HEK293 (cell line): ENCODE measurements at regions not wholly inside any gene's neighbourhood (a gene's known extent, or its start where the extent isn't known, plus 50 kb on each side); places are given as distances from the start of the nearest gene placed in this dataset.

ENCODE experiments used
- CTCF ChIA-PET: fragments of 350-600 bp; formaldehyde crosslinking; extraction: SDS; loops from one replicate; lab custom pipeline; 2021; ENCODE audit warnings: antibody characterized with exemption; lab: Yijun Ruan, JAX
- POLR2A ChIA-PET: fragments of 300-600 bp; formaldehyde crosslinking; extraction: SDS; loops from one replicate; lab custom pipeline; 2020; ENCODE audit warnings: antibody characterized with exemption, inconsistent platforms; lab: Yijun Ruan, JAX
- H3K27ac ChIP-seq: fragments of 200-500 bp; sonication (Bioruptor generic); 2 replicates; pipeline ENCODE4 v1.5.1; 2014; ENCODE audit warnings: low read depth, low read length, control low read depth, inconsistent platforms; ENCODE audit errors: extremely low read depth
- H3K36me3 ChIP-seq, 2 experiments: fragments of 200-500 bp in 1 of 2; sonication (Bioruptor generic) in 1 of 2; 1 replicate in 1 of 2; 2 replicates in 1 of 2; pipeline ENCODE4 v1.5.1; 2014 to 2017; ENCODE audit warnings: inconsistent platforms in 2 of 2, low read length in 2 of 2; ENCODE audit not compliant: control insufficient read depth in 2 of 2, insufficient read depth in 1 of 2
- H3K4me1 ChIP-seq: fragments of 200-500 bp; sonication (Bioruptor generic); 2 replicates; pipeline ENCODE4 v1.5.1; 2014; ENCODE audit warnings: mild to moderate bottlenecking, low read length, inconsistent platforms; ENCODE audit not compliant: control insufficient read depth, insufficient read depth
- H3K4me3 ChIP-seq: 2 replicates; pipeline ENCODE4 v1.5.1; 2011; ENCODE audit warnings: low read depth, mild to moderate bottlenecking, control low read depth, low read length, moderate library complexity
- H3K9me3 ChIP-seq: fragments of 200-500 bp; sonication (Bioruptor generic); 2 replicates; pipeline ENCODE4 v1.5.1; 2014; ENCODE audit warnings: low read depth, low read length, inconsistent platforms; ENCODE audit not compliant: control insufficient read depth, insufficient read depth
- ELK4 ChIP-seq: IDR thresholded peaks from 2 replicates; pipeline ENCODE4 v1.6.1; 2011; ENCODE audit warnings: mild to moderate bottlenecking, low read depth, low read length, borderline replicate concordance
- GLIS2 ChIP-seq: fragments of 450-650 bp; formaldehyde crosslinking; IDR thresholded peaks from 2 replicates; pipeline ENCODE4 v1.5.1; 2016; ENCODE audit warnings: missing biosample characterization, missing genetic modification characterization
- KLF16 ChIP-seq: fragments of 450-650 bp; formaldehyde crosslinking; IDR thresholded peaks from 2 replicates; pipeline ENCODE4 v1.5.1; 2017; ENCODE audit warnings: missing biosample characterization, missing genetic modification characterization
- MEIS1 ChIP-seq: sonication (generic); formaldehyde crosslinking; IDR thresholded peaks from 2 replicates; pipeline ENCODE4 v1.8.1; 2022; ENCODE audit warnings: missing genetic modification reagents, mild to moderate bottlenecking, borderline replicate concordance
- PBX3 ChIP-seq: sonication (generic); formaldehyde crosslinking; IDR thresholded peaks from 2 replicates; pipeline ENCODE4 v1.8.1; 2022; ENCODE audit warnings: mild to moderate bottlenecking, moderate library complexity, missing genetic modification reagents
- TRIM28 ChIP-seq: IDR thresholded peaks from 2 replicates; pipeline ENCODE4 v1.6.1; 2011; ENCODE audit warnings: low read length, control low read depth, borderline replicate concordance
- ZBTB20 ChIP-seq: fragments of 450-650 bp; formaldehyde crosslinking; IDR thresholded peaks from 2 replicates; pipeline ENCODE4 v1.5.1; 2016; ENCODE audit warnings: missing biosample characterization, missing genetic modification characterization
- ZBTB48 ChIP-seq: fragments of 450-650 bp; formaldehyde crosslinking; IDR thresholded peaks from 2 replicates; pipeline ENCODE4 v1.5.1; 2016; ENCODE audit warnings: missing biosample characterization, missing genetic modification characterization
- ZFHX2 ChIP-seq: fragments of 450-650 bp; formaldehyde crosslinking; conservative IDR thresholded peaks from 2 replicates; pipeline ENCODE4 v1.5.1; 2016; ENCODE audit warnings: missing biosample characterization, missing genetic modification characterization
- ZNF121 ChIP-seq: fragments of 450-650 bp; formaldehyde crosslinking; IDR thresholded peaks from 2 replicates; pipeline ENCODE4 v1.5.1; 2016; ENCODE audit warnings: missing biosample characterization, missing genetic modification characterization
- ZNF157 ChIP-seq: fragments of 450-650 bp; formaldehyde crosslinking; IDR thresholded peaks from 2 replicates; pipeline ENCODE4 v1.5.1; 2016; ENCODE audit warnings: missing biosample characterization, missing genetic modification characterization
- ZNF2 ChIP-seq: fragments of 450-650 bp; formaldehyde crosslinking; IDR thresholded peaks from 2 replicates; pipeline ENCODE4 v1.5.1; 2016; ENCODE audit warnings: missing biosample characterization, missing genetic modification characterization
- ZNF354C ChIP-seq: fragments of 450-650 bp; formaldehyde crosslinking; IDR thresholded peaks from 2 replicates; pipeline ENCODE4 v1.5.1; 2016; ENCODE audit warnings: missing biosample characterization, missing genetic modification characterization, low read depth, borderline replicate concordance
- ZNF416 ChIP-seq: fragments of 450-650 bp; formaldehyde crosslinking; IDR thresholded peaks from 2 replicates; pipeline ENCODE4 v1.5.1; 2016; ENCODE audit warnings: missing biosample characterization, missing genetic modification characterization
- ZNF518A ChIP-seq: fragments of 450-650 bp; formaldehyde crosslinking; conservative IDR thresholded peaks from 2 replicates; pipeline ENCODE4 v1.5.1; 2016; ENCODE audit warnings: low read depth, missing biosample characterization, missing genetic modification characterization
- ZNF624 ChIP-seq: fragments of 450-650 bp; formaldehyde crosslinking; IDR thresholded peaks from 2 replicates; pipeline ENCODE4 v1.5.1; 2017; ENCODE audit warnings: missing biosample characterization, missing genetic modification characterization
- ZNF837 ChIP-seq: fragments of 450-650 bp; formaldehyde crosslinking; IDR thresholded peaks from 2 replicates; pipeline ENCODE4 v1.5.1; 2016; ENCODE audit warnings: missing biosample characterization, missing genetic modification characterization
- ZXDB ChIP-seq: fragments of 450-650 bp; formaldehyde crosslinking; IDR thresholded peaks from 2 replicates; pipeline ENCODE4 v1.5.1; 2016; ENCODE audit warnings: missing biosample characterization, missing genetic modification characterization
- TF ChIP-seq, protein P1 (sequence below): fragments of 450-650 bp; formaldehyde crosslinking; IDR thresholded peaks from 2 replicates; pipeline ENCODE4 v1.5.1; 2016; ENCODE audit warnings: missing biosample characterization, missing genetic modification characterization
- TF ChIP-seq, protein P2 (sequence below): fragments of 450-650 bp; formaldehyde crosslinking; IDR thresholded peaks from 2 replicates; pipeline ENCODE4 v1.5.1; 2016; ENCODE audit warnings: missing biosample characterization, missing genetic modification characterization
- TF ChIP-seq, protein P3 (sequence below): fragments of 450-650 bp; formaldehyde crosslinking; IDR thresholded peaks from 2 replicates; pipeline ENCODE4 v1.5.1; 2016; ENCODE audit warnings: missing biosample characterization, missing genetic modification characterization

GRCh38 chr14:53444677-53445312 is 291.7 kb upstream of the DDHD1 start:
- ChIA-PET CTCF (no interaction called here), POLR2A (no interaction called here)
- Histone ChIP-seq H3K36me3 (no peaks in the 10 kb centered on the region), H3K9me3 (no peaks in the 10 kb centered on the region), H3K4me1 (no peaks in the 10 kb centered on the region), H3K27ac (no peak overlapping the region), H3K4me3 (no peak overlapping the region)
- TF ChIP-seq, protein P1, sequence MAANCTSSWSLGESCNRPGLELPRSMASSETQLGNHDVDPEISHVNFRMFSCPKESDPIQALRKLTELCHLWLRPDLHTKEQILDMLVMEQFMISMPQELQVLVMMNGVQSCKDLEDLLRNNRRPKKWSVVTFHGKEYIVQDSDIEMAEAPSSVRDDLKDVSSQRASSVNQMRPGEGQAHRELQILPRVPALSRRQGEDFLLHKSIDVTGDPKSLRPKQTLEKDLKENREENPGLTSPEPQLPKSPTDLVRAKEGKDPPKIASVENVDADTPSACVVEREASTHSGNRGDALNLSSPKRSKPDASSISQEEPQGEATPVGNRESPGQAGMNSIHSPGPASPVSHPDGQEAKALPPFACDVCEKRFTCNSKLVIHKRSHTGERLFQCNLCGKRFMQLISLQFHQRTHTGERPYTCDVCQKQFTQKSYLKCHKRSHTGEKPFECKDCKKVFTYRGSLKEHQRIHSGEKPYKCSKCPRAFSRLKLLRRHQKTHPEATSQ: no peak
- TF ChIP-seq ZNF121 (tag by site-specific recombination) (no peak), ZNF624 (tag by site-specific recombination) (no peak), ZBTB20 (no peak), ZBTB48 (tag by site-specific recombination) (no peak), ZNF2 (tag by site-specific recombination) (no peak), ZNF416 (no peak), ELK4 (no peak), KLF16 (no peak), ZNF837 (no peak), GLIS2 (tag by site-specific recombination) (no peak), ZNF157 (no peak), ZXDB (tag by site-specific recombination) (no peak), TRIM28 (no peak)
- TF ChIP-seq, protein P2, sequence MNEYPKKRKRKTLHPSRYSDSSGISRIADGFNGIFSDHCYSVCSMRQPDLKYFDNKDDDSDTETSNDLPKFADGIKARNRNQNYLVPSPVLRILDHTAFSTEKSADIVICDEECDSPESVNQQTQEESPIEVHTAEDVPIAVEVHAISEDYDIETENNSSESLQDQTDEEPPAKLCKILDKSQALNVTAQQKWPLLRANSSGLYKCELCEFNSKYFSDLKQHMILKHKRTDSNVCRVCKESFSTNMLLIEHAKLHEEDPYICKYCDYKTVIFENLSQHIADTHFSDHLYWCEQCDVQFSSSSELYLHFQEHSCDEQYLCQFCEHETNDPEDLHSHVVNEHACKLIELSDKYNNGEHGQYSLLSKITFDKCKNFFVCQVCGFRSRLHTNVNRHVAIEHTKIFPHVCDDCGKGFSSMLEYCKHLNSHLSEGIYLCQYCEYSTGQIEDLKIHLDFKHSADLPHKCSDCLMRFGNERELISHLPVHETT (tag by site-specific recombination): no peak

- Histone ChIP-seq H3K36me3 (no peaks in the 10 kb centered on the region), H3K27ac (no peak overlapping the region), H3K4me1 (no peaks in the 10 kb centered on the region), H3K4me3 (no peak overlapping the region), H3K9me3 (no peaks in the 10 kb centered on the region)
- POLR2A ChIA-PET: no interaction called here
- CTCF ChIA-PET: interaction anchor here (1.1 to 1.4 kb wide), 2 partner anchors 9 to 11 kb away, joined by 3 to 5 read pairs; no protein-coding TSS in a partner anchor
- TF ChIP-seq, protein P3, sequence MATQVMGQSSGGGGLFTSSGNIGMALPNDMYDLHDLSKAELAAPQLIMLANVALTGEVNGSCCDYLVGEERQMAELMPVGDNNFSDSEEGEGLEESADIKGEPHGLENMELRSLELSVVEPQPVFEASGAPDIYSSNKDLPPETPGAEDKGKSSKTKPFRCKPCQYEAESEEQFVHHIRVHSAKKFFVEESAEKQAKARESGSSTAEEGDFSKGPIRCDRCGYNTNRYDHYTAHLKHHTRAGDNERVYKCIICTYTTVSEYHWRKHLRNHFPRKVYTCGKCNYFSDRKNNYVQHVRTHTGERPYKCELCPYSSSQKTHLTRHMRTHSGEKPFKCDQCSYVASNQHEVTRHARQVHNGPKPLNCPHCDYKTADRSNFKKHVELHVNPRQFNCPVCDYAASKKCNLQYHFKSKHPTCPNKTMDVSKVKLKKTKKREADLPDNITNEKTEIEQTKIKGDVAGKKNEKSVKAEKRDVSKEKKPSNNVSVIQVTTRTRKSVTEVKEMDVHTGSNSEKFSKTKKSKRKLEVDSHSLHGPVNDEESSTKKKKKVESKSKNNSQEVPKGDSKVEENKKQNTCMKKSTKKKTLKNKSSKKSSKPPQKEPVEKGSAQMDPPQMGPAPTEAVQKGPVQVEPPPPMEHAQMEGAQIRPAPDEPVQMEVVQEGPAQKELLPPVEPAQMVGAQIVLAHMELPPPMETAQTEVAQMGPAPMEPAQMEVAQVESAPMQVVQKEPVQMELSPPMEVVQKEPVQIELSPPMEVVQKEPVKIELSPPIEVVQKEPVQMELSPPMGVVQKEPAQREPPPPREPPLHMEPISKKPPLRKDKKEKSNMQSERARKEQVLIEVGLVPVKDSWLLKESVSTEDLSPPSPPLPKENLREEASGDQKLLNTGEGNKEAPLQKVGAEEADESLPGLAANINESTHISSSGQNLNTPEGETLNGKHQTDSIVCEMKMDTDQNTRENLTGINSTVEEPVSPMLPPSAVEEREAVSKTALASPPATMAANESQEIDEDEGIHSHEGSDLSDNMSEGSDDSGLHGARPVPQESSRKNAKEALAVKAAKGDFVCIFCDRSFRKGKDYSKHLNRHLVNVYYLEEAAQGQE (tag by site-specific recombination): no peak
- no peak for TF ChIP-seq ZBTB48 (tag by site-specific recombination)
- no peak for TF ChIP-seq PBX3 (CRISPR knock-in tag)
- no peak for TF ChIP-seq ZFHX2 (tag by site-specific recombination)
- TF ChIP-seq ZNF354C (tag by site-specific recombination): no peak
- no peak for TF ChIP-seq ZNF518A (tag by site-specific recombination)
- no peak for TF ChIP-seq MEIS1 (CRISPR knock-in tag)
These were observed 288.7 kb upstream of the DDHD1 start for GRCh38 chr14:53441789-53442188.
